ENCODE measurements at regions not wholly inside any gene's neighbourhood (a gene's known extent, or its start where the extent isn't known, plus 50 kb on each side); places are given as distances from the start of the nearest gene placed in this dataset.

- ATAC-seq: no peak
Measured at GRCh38 chr9:135415586-135415985, 64.0 kb upstream of the PPP1R26 start.

GRCh38 chr9:135416664-135417290 is 62.8 kb upstream of the PPP1R26 start:
- TF ChIP-seq BACH2 (CRISPR knock-in tag; IDR thresholded peaks at IDR 0.05; ENCODE audit: borderline replicate concordance) (no peak), RARB (CRISPR knock-in tag; IDR thresholded peaks at IDR 0.05) (no peak), TSHZ2 (CRISPR knock-in tag; IDR thresholded peaks at IDR 0.05) (no peak), POU6F1 (CRISPR knock-in tag; IDR thresholded peaks at IDR 0.05; ENCODE audit: borderline replicate concordance, low read depth) (no peak), TCF4 (CRISPR knock-in tag; IDR thresholded peaks at IDR 0.05; ENCODE audit: borderline replicate concordance) (no peak), ZFP3 (CRISPR knock-in tag; IDR thresholded peaks at IDR 0.05) (no peak), ARNTL (CRISPR knock-in tag; IDR thresholded peaks at IDR 0.05; ENCODE audit: borderline replicate concordance, low read depth) (no peak), ZNF565 (CRISPR knock-in tag; conservative IDR thresholded peaks at IDR 0.05; ENCODE audit: low read depth) (no peak), SNAI2 (CRISPR knock-in tag; IDR thresholded peaks at IDR 0.05) (no peak), PATZ1 (CRISPR knock-in tag; IDR thresholded peaks at IDR 0.05; ENCODE audit: borderline replicate concordance) (no peak), ISL1 (CRISPR knock-in tag; IDR thresholded peaks at IDR 0.05) (no peak), PPARA (CRISPR knock-in tag; IDR thresholded peaks at IDR 0.05; ENCODE audit: borderline replicate concordance) (no peak), OSR1 (CRISPR knock-in tag; IDR thresholded peaks at IDR 0.05) (no peak), GLIS3 (CRISPR knock-in tag; IDR thresholded peaks at IDR 0.05) (no peak), ZFP30 (CRISPR knock-in tag; IDR thresholded peaks at IDR 0.05) (no peak), ZNF8 (CRISPR knock-in tag; IDR thresholded peaks at IDR 0.05) (no peak), CSDC2 (CRISPR knock-in tag; IDR thresholded peaks at IDR 0.05) (no peak)
- no peak for ATAC-seq

More at GRCh38 chr9:135415586-135415985, 64.0 kb upstream of the PPP1R26 start:
- no peak for TF ChIP-seq ZFP30 (CRISPR knock-in tag; IDR thresholded peaks at IDR 0.05)
- TF ChIP-seq ZNF70 (CRISPR knock-in tag; IDR thresholded peaks at IDR 0.05): no peak
- no peak for TF ChIP-seq TOX (CRISPR knock-in tag; IDR thresholded peaks at IDR 0.05; ENCODE audit: borderline replicate concordance)

- no peak for ATAC-seq
- TF ChIP-seq ZFP3 (CRISPR knock-in tag; IDR thresholded peaks at IDR 0.05) (no peak), ESRRG (CRISPR knock-in tag; IDR thresholded peaks at IDR 0.05) (no peak), POU6F1 (CRISPR knock-in tag; IDR thresholded peaks at IDR 0.05; ENCODE audit: borderline replicate concordance, low read depth) (no peak), ISL1 (CRISPR knock-in tag; IDR thresholded peaks at IDR 0.05) (no peak), PATZ1 (CRISPR knock-in tag; IDR thresholded peaks at IDR 0.05; ENCODE audit: borderline replicate concordance) (no peak), BACH2 (CRISPR knock-in tag; IDR thresholded peaks at IDR 0.05; ENCODE audit: borderline replicate concordance) (no peak), ARNTL (CRISPR knock-in tag; IDR thresholded peaks at IDR 0.05; ENCODE audit: borderline replicate concordance, low read depth) (no peak), SNAI2 (CRISPR knock-in tag; IDR thresholded peaks at IDR 0.05) (no peak), OSR1 (CRISPR knock-in tag; IDR thresholded peaks at IDR 0.05) (no peak), CSRNP3 (CRISPR knock-in tag; IDR thresholded peaks at IDR 0.05) (no peak), CSDC2 (CRISPR knock-in tag; IDR thresholded peaks at IDR 0.05) (no peak), RARB (CRISPR knock-in tag; IDR thresholded peaks at IDR 0.05) (no peak), TCF4 (CRISPR knock-in tag; IDR thresholded peaks at IDR 0.05; ENCODE audit: borderline replicate concordance) (no peak), ZNF565 (CRISPR knock-in tag; conservative IDR thresholded peaks at IDR 0.05; ENCODE audit: low read depth) (no peak), ZNF70 (CRISPR knock-in tag; IDR thresholded peaks at IDR 0.05) (no peak), ZC3H10 (CRISPR knock-in tag; IDR thresholded peaks at IDR 0.05) (no peak), CREB5 (CRISPR knock-in tag; IDR thresholded peaks at IDR 0.05; ENCODE audit: low read depth) (no peak)
Measured at GRCh38 chr9:135418161-135418560, 61.4 kb upstream of the PPP1R26 start.

Measured in SK-N-SH treated with all-trans-retinoic acid at 6 μM for 48 hours (cell line).